DMS53 (cell line): ENCODE measurements at regions not wholly inside any gene's neighbourhood (a gene's known extent, or its start where the extent isn't known, plus 50 kb on each side); places are given as distances from the start of the nearest gene placed in this dataset.
A peak's percentile ranks its signal among the peaks of the same experiment; 100 is the strongest.

Source experiments
- DNase-seq: peaks from one replicate; lab custom pipeline; 2025; lab: John Stamatoyannopoulos, UW

DNA sequence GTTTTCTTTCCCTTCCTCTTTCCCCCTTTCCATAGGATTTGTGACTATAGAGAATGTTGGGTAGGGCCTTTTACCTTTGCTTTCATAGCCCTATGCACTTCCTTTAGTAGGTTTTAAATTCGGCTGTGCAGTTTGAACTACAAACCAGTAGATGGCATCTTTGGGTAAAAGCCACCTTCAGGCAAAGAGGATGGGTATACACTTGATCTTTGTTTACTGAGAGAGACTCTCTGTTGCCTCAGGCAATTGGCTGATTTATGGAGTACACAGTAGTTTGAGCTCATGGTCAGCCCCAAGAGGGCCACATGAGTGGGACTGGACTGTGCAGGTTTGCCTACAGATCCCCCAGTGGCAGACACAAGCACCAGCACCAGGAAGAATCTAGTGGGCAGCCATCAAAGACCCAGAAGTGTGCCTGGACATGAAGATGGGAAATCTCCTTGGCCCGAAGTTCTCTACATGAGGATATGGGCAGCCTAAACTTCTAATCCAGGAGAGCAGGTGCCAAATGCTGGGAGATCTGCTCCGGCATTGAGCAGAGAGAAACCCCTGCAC lies 1304.3 kb upstream of the DDX18 start:
- peak; percentile 92 for DNase-seq

DNA sequence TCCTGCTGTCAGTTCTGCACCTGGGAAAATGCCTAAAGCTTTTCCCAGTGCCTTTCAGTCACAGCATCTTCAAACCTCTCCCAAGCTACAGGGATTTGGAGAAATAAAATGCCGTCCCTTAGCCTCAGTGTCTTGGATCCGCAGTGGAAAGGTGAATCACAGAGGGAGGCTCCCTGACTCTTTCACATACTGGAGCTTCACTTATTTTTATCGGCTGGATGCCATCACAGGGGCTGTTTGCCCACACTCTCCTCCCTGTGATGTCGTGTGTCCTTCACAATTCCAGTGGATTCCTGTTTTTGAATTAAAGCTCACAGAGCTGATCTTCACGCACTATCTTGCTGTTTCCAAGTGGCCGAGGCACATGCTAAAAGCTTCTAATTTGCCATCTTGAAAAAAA lies 1303.1 kb upstream of the DDX18 start:
- peak; percentile 41 for DNase-seq

DNA sequence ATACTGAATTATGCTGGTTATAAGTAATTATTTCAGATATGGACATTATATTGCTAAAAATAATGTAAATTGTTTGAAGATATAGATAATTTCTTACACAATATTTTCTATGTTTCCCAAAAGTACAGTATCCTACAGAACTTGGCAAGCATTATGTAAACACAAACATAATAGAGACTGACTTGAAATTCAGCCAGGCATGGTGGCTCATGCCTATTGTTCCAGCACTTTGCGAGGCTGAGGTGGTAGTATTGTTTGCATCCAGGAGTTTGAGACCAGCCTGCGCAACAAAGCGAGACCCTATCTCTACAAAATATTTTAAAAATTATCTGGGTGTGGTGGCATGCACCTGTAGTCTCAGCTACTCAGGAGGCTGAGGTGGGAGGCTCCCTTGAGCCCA lies 1300.5 kb upstream of the DDX18 start:
- peak; percentile 24 for DNase-seq

DNA sequence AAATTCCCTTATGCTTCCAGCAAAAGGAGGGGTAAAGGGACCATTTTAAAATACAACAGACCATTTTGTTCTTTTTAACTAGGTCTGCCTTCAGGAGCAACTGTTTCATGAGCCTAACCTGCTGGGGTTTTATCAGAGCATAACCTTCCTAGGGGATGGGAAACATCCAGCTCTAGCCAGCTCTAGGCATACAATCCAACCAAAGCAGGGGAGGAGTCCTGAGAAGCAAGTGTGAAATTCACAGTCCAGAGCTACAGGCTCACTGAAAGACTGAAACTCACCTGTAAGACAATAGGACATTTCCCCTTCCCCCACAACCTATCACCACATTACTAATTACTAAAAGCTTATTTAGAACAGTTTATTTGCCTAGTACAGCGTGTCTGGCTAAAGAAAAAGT lies 1296.6 kb upstream of the DDX18 start:
- no peak for DNase-seq

DNA sequence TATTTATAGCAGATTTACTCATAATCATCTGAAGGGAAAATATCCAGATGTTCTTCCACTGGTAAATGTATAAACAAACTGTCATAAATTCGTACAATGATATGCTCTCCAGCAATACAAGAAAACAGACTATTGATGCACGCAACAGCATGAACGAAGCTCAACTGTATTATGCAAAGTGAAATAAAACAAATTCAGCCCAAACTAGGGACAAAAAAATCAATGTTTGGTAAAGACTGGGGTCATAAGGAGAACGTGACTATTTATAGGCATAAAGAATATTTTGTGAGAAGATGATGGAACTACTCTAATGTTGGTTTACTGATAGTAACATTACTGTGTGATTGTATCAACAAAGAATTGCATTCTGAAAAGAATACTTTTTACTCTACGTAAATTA lies 1276.7 kb upstream of the DDX18 start:
- DNase-seq, result no peak

DNA sequence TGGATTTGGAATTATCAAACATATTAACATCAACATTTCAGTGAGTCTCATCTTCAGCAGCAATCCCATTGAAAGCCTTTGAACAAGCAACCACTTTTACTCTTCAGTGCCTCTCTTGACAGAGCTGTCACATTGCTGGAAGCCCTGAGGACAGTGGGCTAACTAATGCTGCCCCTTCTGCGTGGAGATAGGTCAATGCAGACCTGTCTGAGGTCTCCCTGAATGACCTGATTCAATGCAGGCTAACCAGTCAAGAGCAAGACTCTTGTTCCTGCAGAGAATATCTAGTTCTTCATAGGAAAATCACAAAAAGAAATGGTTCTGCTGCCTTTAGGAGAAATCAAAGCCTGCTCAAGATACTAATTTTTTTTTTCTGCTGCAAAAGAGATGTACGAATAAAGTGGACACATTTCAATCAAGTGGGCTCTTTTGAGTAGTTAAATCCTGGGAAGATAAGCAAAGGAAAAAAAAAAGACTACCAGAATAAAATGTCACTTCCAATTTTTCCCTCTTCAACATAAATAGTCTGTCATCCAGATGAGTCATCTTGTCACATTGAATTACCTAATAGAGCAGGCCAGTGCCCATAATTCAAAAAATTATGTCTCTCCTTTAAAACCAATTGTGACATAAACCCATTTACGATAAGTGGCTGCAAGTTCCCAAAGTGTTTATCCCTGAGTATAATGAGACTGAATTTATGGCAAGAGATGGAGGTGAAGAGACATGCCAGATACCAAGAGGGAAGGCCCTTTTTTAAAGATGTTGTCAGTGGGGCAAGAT lies 1269.0 kb upstream of the DDX18 start:
- DNase-seq, result peak; percentile 20

DNA sequence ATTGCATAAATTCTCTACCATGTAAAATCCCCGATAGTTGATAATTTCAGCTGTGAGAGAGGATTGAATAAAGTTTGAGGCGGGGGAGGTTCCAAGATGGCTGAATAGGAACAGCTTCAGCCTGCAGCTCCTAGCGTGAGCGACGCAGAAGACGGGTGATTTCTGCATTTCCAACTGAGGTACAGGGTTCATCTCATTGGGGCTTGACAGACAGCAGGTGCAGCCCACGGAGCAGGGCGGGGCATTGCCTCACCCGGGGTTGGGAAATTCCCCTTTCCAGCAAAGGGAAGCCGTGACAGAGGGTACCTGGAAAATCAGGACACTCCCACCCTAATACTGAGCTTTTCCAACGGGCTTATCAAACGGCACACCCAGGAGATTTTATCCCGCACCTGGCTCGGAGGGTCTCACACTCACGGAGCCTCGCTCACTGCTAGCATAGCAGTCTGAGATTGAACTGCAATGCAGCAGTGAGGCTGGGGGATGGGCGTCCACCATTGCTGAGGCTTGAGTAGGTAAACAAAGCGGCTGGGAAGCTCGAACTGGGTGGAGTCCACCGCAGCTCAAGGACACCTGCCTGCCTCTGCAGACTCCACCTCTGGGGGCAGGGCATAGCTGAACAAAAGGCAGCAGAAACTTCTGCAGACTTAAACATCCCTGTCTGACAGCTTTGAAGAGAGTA lies 1261.6 kb upstream of the DDX18 start:
- DNase-seq, result peak; percentile 96

DNA sequence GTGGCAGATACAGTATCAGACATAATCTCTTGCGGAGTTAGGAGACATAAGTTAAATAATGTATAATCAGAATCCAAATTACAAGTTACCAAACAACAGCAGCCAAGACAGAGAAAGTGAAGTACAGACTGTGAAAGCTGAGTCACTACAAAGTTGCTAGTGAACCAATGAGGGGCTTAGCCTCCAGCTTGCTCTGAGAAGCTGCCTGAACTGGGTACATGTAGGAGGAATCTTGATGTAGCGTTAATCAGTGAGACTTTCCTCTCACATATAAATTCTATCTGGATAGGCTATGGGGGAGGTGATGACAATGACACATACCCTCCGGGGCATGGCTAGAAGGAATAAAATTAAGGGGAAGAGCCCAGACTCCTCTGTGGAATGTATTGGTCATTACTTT lies 1234.3 kb upstream of the DDX18 start:
- no peak for DNase-seq

DNA sequence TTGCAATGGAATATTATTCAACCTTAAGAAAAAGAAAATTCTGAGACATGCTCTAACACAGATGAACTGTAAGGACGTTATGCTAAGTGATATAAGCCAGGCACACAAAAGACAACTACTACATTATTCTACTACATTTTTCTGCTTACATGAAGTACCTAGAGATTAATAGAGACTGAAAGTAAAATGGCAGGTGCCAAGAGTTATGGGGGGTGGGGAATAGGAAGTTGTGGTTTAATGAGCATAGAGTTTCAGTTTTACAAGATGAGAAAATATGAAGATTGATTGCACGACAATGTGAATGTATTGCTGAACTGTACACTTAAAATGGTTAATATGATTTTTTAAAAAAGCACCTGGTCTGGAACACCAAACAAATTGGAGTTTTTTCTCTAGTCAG lies 1231.6 kb upstream of the DDX18 start:
- DNase-seq, result no peak

DNA sequence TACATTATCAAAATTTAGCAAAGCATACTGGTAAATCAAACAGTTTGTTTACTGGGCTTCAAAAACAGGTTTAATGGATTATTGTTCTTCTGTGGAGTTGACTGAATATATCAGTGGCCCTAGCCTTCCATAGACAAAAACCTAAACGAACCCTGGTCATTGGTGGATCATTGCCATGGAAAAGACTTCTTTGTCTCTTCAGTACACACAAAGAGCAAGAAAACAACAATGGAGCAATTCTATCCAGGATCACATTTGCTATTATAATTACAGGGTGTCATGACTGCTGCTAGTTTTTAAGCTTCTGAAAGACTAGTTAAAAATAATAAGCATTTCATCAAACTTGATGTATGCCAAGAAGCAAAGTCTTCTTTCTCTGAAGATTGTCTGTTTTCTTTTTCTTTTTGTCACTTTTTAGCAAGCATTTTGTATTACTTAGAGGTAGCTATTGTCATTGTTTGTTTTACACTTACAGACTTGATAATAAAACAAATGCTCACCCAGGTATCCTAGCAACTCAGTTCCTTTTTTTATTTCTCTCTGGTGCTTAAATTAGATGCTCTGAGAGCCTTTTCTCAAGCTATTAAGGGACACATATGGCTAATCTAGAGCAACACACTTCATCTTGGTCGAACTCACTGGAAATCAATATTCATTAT lies 1228.7 kb upstream of the DDX18 start:
- peak; percentile 85 for DNase-seq

DNA sequence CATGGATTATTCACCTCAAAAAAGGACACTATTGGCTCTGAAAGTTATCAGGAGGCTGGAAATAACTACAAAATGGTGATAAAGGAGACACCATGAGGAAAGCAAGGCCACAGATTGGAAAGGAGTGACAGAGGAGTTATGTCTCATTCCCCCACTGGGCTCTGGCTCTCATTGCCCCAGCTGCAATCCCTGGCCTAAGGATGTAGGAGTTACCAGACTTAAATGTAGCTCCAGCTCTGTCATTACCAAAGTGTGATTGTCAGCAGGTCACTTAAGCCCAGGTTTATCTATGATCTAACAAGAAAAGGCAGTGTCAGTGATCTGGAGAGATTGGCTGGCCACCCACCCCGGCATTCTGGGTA lies 1228.2 kb upstream of the DDX18 start:
- DNase-seq, result peak; percentile 66
